ENCODE measurements at regions not wholly inside any gene's neighbourhood (a gene's known extent, or its start where the extent isn't known, plus 50 kb on each side); places are given as distances from the start of the nearest gene placed in this dataset.

GRCh38 chr18:42604820-42605219 is 510.7 kb downstream of the RIT2 start:
- Histone ChIP-seq H3K9me1 (ENCODE audit: control insufficient read depth, extremely low read depth, insufficient read depth, low read length) (no peaks in the 10 kb centered on the region), H3K9me3 (ENCODE audit: control insufficient read depth, low read depth, low read length) (no peaks in the 10 kb centered on the region), H3K36me3 (ENCODE audit: control insufficient read depth in 2 of 2, extremely low read depth in 1 of 2, insufficient read depth in 2 of 2, low read length in 2 of 2) (no peaks in the 10 kb centered on the region), H3K79me2 (ENCODE audit: control insufficient read depth, insufficient read depth, low read length) (no peaks in the 10 kb centered on the region), H4K20me1 (ENCODE audit: control insufficient read depth, extremely low read depth, insufficient read depth, low read length) (no peaks in the 10 kb centered on the region), H3K4me2 (ENCODE audit: control insufficient read depth, extremely low read depth, insufficient read depth, low read depth, low read length) (no peak overlapping the region), H2AFZ (ENCODE audit: control insufficient read depth, low read length) (no peak overlapping the region), H3K4me3 (ENCODE audit: control insufficient read depth in 2 of 3, extremely low read depth in 1 of 3, insufficient read depth in 2 of 3, low read depth in 1 of 3, low read length in 3 of 3) (no peak overlapping the region), H3K4me1 (ENCODE audit: control insufficient read depth, extremely low read depth, insufficient read depth, low read length) (no peaks in the 10 kb centered on the region), H3K9ac (ENCODE audit: control insufficient read depth, extremely low read depth, insufficient read depth, low read length) (no peak overlapping the region), H3K27me3 (ENCODE audit: control insufficient read depth, extremely low read depth, insufficient read depth, low read length) (no peaks in the 10 kb centered on the region), H3K27ac (ENCODE audit: control insufficient read depth, insufficient read depth, low read length) (no peak overlapping the region)
- FAIRE-seq: no peak
- dilution Hi-C loops (cut with MboI; ENCODE audit: extremely low pct_ligation_motif_present, low sequenced_read_pairs): no loop called here
- TF ChIP-seq EZH2 (IDR thresholded peaks at IDR 0.05; ENCODE audit: low read length) (no peak), CTCF (optimal IDR thresholded peaks at IDR 0.05 in 1 of 3, IDR thresholded peaks at IDR 0.05 in 1 of 3, conservative IDR thresholded peaks at IDR 0.05 in 1 of 3; ENCODE audit: extremely low read depth in 1 of 3, insufficient read depth in 2 of 3, low read length in 3 of 3) (no peak)
- DNase-seq (ENCODE audit: low read depth, low spot score): no peak

- Histone ChIP-seq H3K9me1 (ENCODE audit: control insufficient read depth, extremely low read depth, insufficient read depth, low read length) (no peaks in the 10 kb centered on the region), H3K4me2 (ENCODE audit: control insufficient read depth, extremely low read depth, insufficient read depth, low read depth, low read length) (no peak overlapping the region), H3K4me1 (ENCODE audit: control insufficient read depth, extremely low read depth, insufficient read depth, low read length) (no peaks in the 10 kb centered on the region), H3K9ac (ENCODE audit: control insufficient read depth, extremely low read depth, insufficient read depth, low read length) (no peak overlapping the region), H3K36me3 (ENCODE audit: control insufficient read depth in 2 of 2, extremely low read depth in 1 of 2, insufficient read depth in 2 of 2, low read length in 2 of 2) (no peaks in the 10 kb centered on the region), H3K27me3 (ENCODE audit: control insufficient read depth, extremely low read depth, insufficient read depth, low read length) (no peaks in the 10 kb centered on the region), H3K4me3 (ENCODE audit: control insufficient read depth in 2 of 3, extremely low read depth in 1 of 3, insufficient read depth in 2 of 3, low read depth in 1 of 3, low read length in 3 of 3) (no peak overlapping the region), H4K20me1 (ENCODE audit: control insufficient read depth, extremely low read depth, insufficient read depth, low read length) (no peaks in the 10 kb centered on the region), H3K27ac (ENCODE audit: control insufficient read depth, insufficient read depth, low read length) (no peak overlapping the region), H2AFZ (ENCODE audit: control insufficient read depth, low read length) (no peak overlapping the region), H3K79me2 (ENCODE audit: control insufficient read depth, insufficient read depth, low read length) (no peaks in the 10 kb centered on the region), H3K9me3 (ENCODE audit: control insufficient read depth, low read depth, low read length) (no peaks in the 10 kb centered on the region)
- FAIRE-seq: no peak
- dilution Hi-C loops (cut with MboI; ENCODE audit: extremely low pct_ligation_motif_present, low sequenced_read_pairs): no loop called here
- DNase-seq (ENCODE audit: low read depth, low spot score): no peak
- TF ChIP-seq CTCF (optimal IDR thresholded peaks at IDR 0.05 in 1 of 3, IDR thresholded peaks at IDR 0.05 in 1 of 3, conservative IDR thresholded peaks at IDR 0.05 in 1 of 3; ENCODE audit: extremely low read depth in 1 of 3, insufficient read depth in 2 of 3, low read length in 3 of 3) (no peak), EZH2 (IDR thresholded peaks at IDR 0.05; ENCODE audit: low read length) (no peak)
Measured at GRCh38 chr18:42606886-42607495, 508.5 kb downstream of the RIT2 start.
